Calu3 (cell line): ENCODE measurements at regions not wholly inside any gene's neighbourhood (a gene's known extent, or its start where the extent isn't known, plus 50 kb on each side); places are given as distances from the start of the nearest gene placed in this dataset.
"Not testable (repeated sequence)": the region's sequence is repeated elsewhere in the genome, so short reads cannot be mapped to it uniquely, and the experiment has no call there.

Source experiments
- BruUV-seq: library from RNA; stranded (reverse); fragments of 400-500 nt; replicated peaks from 2 replicates; lab custom pipeline; 2021; lab: Mats Ljungman, UMichigan
- CTCF ChIA-PET: fragments of 300-600 bp; sonication (Branson Sonifier 250); formaldehyde crosslinking; loops from one replicate; lab custom pipeline; 2022; ENCODE audit warnings: antibody characterized with exemption; lab: Charles Lee
- DNase-seq: peaks from one replicate; pipeline ENCODE4 v3.0.0; 2022
- H3K27ac Mint-ChIP-seq: one replicate; pipeline ENCODE4 v1.8.0; 2022; ENCODE audit warnings: mixed read lengths; ENCODE audit not compliant: unreplicated experiment
- H3K27me3 Mint-ChIP-seq: one replicate; pipeline ENCODE4 v1.8.0; 2022; ENCODE audit warnings: mixed read lengths; ENCODE audit not compliant: unreplicated experiment
- H3K36me3 Mint-ChIP-seq: one replicate; pipeline ENCODE4 v1.8.0; 2022; ENCODE audit warnings: mild to moderate bottlenecking, moderate library complexity, mixed read lengths; ENCODE audit not compliant: insufficient read depth, unreplicated experiment
- H3K4me1 Mint-ChIP-seq: one replicate; pipeline ENCODE4 v1.8.0; 2022; ENCODE audit warnings: mild to moderate bottlenecking, low read depth, mixed read lengths; ENCODE audit not compliant: unreplicated experiment
- H3K4me3 Mint-ChIP-seq: one replicate; pipeline ENCODE4 v1.8.0; 2022; ENCODE audit warnings: mild to moderate bottlenecking, low read depth, moderate library complexity, mixed read lengths; ENCODE audit not compliant: unreplicated experiment
- H3K9me3 Mint-ChIP-seq: one replicate; pipeline ENCODE4 v1.8.0; 2022; ENCODE audit warnings: low read depth, mixed read lengths; ENCODE audit not compliant: unreplicated experiment
- CTCF ChIP-seq: fragments of 200-600 bp; IDR thresholded peaks from one replicate; pipeline ENCODE4 v1.8.0; 2022; ENCODE audit warnings: antibody characterized with exemption; ENCODE audit not compliant: unreplicated experiment
- intact Hi-C: fragments of 100-400 bp; cut with micrococcal nuclease; formaldehyde crosslinking; loops from one replicate; pipeline ENCODE4 v1.10.0; 2022; ENCODE audit not compliant: unreplicated experiment

GRCh38 chr6:40877362-40877761 is 161.7 kb downstream of the UNC5CL start:
- no TSS peak for BruUV-seq
- intact Hi-C loops: no loop called here

GRCh38 chr6:40876336-40876735 is 162.7 kb downstream of the UNC5CL start:
- Mint-ChIP-seq H3K9me3 (no peaks in the 10 kb centered on the region), H3K27me3 (peaks cover 61% of the 10 kb centered on the region), H3K4me3 (no peak overlapping the region), H3K4me1 (no peaks in the 10 kb centered on the region), H3K27ac (no peak overlapping the region), H3K36me3 (no peaks in the 10 kb centered on the region)
- no peak for DNase-seq
- no TSS peak for BruUV-seq
- CTCF ChIA-PET: no interaction called here
- no peak for TF ChIP-seq CTCF
- intact Hi-C loops: no loop called here

More at GRCh38 chr6:40877362-40877761, 161.7 kb downstream of the UNC5CL start:
- CTCF ChIA-PET: interaction anchor here (1.1 kb wide), 1 partner anchor 17 kb away, joined by 3 read pairs; no protein-coding TSS in a partner anchor
- no peak overlapping the region for H3K4me3 Mint-ChIP-seq
- DNase-seq: no peak
- no peaks in the 10 kb centered on the region for H3K4me1 Mint-ChIP-seq
- TF ChIP-seq CTCF: no peak
- no peaks in the 10 kb centered on the region for H3K9me3 Mint-ChIP-seq
- H3K36me3 Mint-ChIP-seq: no peaks in the 10 kb centered on the region
- H3K27me3 Mint-ChIP-seq: peaks cover 51% of the 10 kb centered on the region
- no peak overlapping the region for H3K27ac Mint-ChIP-seq

GRCh38 chr6:40874495-40874894 is 164.5 kb downstream of the UNC5CL start:
- peak; percentile 12 for DNase-seq
- Mint-ChIP-seq H3K27me3 (peaks cover 64% of the 10 kb centered on the region), H3K4me3 (no peak overlapping the region), H3K27ac (no peak overlapping the region), H3K36me3 (no peaks in the 10 kb centered on the region), H3K4me1 (no peaks in the 10 kb centered on the region), H3K9me3 (no peaks in the 10 kb centered on the region)
- CTCF ChIA-PET: no interaction called here
- no TSS peak for BruUV-seq
- intact Hi-C loops: no loop called here
- no peak for TF ChIP-seq CTCF

- no peak overlapping the region for H3K4me3 Mint-ChIP-seq
- intact Hi-C loops: no loop called here
- no peaks in the 10 kb centered on the region for H3K9me3 Mint-ChIP-seq
- peaks cover 65% of the 10 kb centered on the region for H3K27me3 Mint-ChIP-seq
- BruUV-seq: no TSS peak
- no peak for TF ChIP-seq CTCF
- CTCF ChIA-PET: no interaction called here
- DNase-seq: no peak
- no peaks in the 10 kb centered on the region for H3K36me3 Mint-ChIP-seq
- no peaks in the 10 kb centered on the region for H3K4me1 Mint-ChIP-seq
- H3K27ac Mint-ChIP-seq: no peak overlapping the region
These were observed 167.6 kb downstream of the UNC5CL start for GRCh38 chr6:40871424-40871823.

GRCh38 chr6:40868089-40868865 is 170.7 kb downstream of the UNC5CL start:
- H3K9me3 Mint-ChIP-seq, BruUV-seq, H3K27ac Mint-ChIP-seq, CTCF ChIA-PET, H3K36me3 Mint-ChIP-seq, H3K4me3 Mint-ChIP-seq, H3K4me1 Mint-ChIP-seq, DNase-seq, intact Hi-C loops: not testable (repeated sequence)
- peaks cover 37% of the 10 kb centered on the region for H3K27me3 Mint-ChIP-seq

- BruUV-seq, CTCF ChIA-PET, H3K27ac Mint-ChIP-seq, intact Hi-C loops, H3K9me3 Mint-ChIP-seq, DNase-seq, H3K4me3 Mint-ChIP-seq, H3K36me3 Mint-ChIP-seq, H3K4me1 Mint-ChIP-seq: not testable (repeated sequence)
- H3K27me3 Mint-ChIP-seq: peaks cover 29% of the 10 kb centered on the region
These were observed 171.5 kb downstream of the UNC5CL start for GRCh38 chr6:40867527-40867926.

- H3K27ac Mint-ChIP-seq, H3K4me1 Mint-ChIP-seq, BruUV-seq, H3K36me3 Mint-ChIP-seq, DNase-seq, CTCF ChIA-PET, intact Hi-C loops, H3K9me3 Mint-ChIP-seq, H3K4me3 Mint-ChIP-seq: not testable (repeated sequence)
- H3K27me3 Mint-ChIP-seq: peaks cover 17% of the 10 kb centered on the region
These were observed 173.8 kb downstream of the UNC5CL start for GRCh38 chr6:40865259-40865658.
